ENCODE measurements at regions not wholly inside any gene's neighbourhood (a gene's known extent, or its start where the extent isn't known, plus 50 kb on each side); places are given as distances from the start of the nearest gene placed in this dataset.

GRCh38 chr6:114524081-114524480 is 181.3 kb upstream of the HS3ST5 start:
- H3K9me3 ChIP-seq (ENCODE audit: control insufficient read depth, insufficient read depth, low read depth, low read length) = no peaks in the 10 kb centered on the region
- in situ Hi-C loops (cut with HindIII; ENCODE audit: low pct_unique_long_range_greater_than_20kb, low sequenced_read_pairs) (no loop called here), intact Hi-C loops (cut with micrococcal nuclease; ENCODE audit: unreplicated experiment) (no loop called here)
- H3K27ac ChIP-seq (ENCODE audit: low read length) = no peak overlapping the region
- ChIA-PET CTCF (interaction anchor here (0.6 kb wide), 1 partner anchor 94 kb away, joined by 5 read pairs; no protein-coding TSS in a partner anchor), POLR2A (no interaction called here)
- DNase-seq (ENCODE audit: low read depth, low spot score) (no peak), ATAC-seq (no peak)
- no peaks in the 10 kb centered on the region for H3K4me1 ChIP-seq (ENCODE audit: control insufficient read depth, insufficient read depth, low read length)
- no peaks in the 10 kb centered on the region for H3K36me3 ChIP-seq (ENCODE audit: control insufficient read depth, insufficient read depth, low read length)
- no peaks in the 10 kb centered on the region for H3K27me3 ChIP-seq (ENCODE audit: control insufficient read depth, insufficient read depth, low read length)
- BruUV-seq (replicated peaks) = no TSS peak
- H3K4me3 ChIP-seq (ENCODE audit: low read depth in 2 of 2, low read length in 2 of 2) = no peak overlapping the region
- no peak for TF ChIP-seq POLR2AphosphoS5 (IDR thresholded peaks at IDR 0.05; ENCODE audit: low read depth, low read length)
- TF ChIP-seq TCF7L2 (IDR thresholded peaks at IDR 0.05; ENCODE audit: low read depth, low read length) = no peak

GRCh38 chr6:114523508-114523907 is 180.7 kb upstream of the HS3ST5 start:
- ChIA-PET CTCF (interaction anchor here (0.6 to 0.7 kb wide), 2 partner anchors 11 to 95 kb away, joined by 3 to 5 read pairs; no protein-coding TSS in a partner anchor), POLR2A (no interaction called here)
- TF ChIP-seq SIN3A (IDR thresholded peaks at IDR 0.05; ENCODE audit: borderline replicate concordance, insufficient read depth, low read depth, low read length) (no peak), CTCF (IDR thresholded peaks at IDR 0.05) (no peak), POLR2AphosphoS5 (IDR thresholded peaks at IDR 0.05; ENCODE audit: low read depth, low read length) (no peak), TCF7L2 (IDR thresholded peaks at IDR 0.05; ENCODE audit: low read depth, low read length) (no peak), REST (IDR thresholded peaks at IDR 0.05; ENCODE audit: insufficient read depth in 1 of 2, low read depth in 2 of 2, low read length in 1 of 2) (no peak)
- no peaks in the 10 kb centered on the region for H3K9me3 ChIP-seq (ENCODE audit: control insufficient read depth, insufficient read depth, low read depth, low read length)
- intact Hi-C loops (cut with micrococcal nuclease; ENCODE audit: unreplicated experiment) = no loop called here
- no peak for DNase-seq (ENCODE audit: low read depth, low spot score)
- no peaks in the 10 kb centered on the region for H3K27me3 ChIP-seq (ENCODE audit: control insufficient read depth, insufficient read depth, low read length)
- no TSS peak for BruUV-seq (replicated peaks)
- no peaks in the 10 kb centered on the region for H3K36me3 ChIP-seq (ENCODE audit: control insufficient read depth, insufficient read depth, low read length)
- ATAC-seq = no peak
- no peaks in the 10 kb centered on the region for H3K4me1 ChIP-seq (ENCODE audit: control insufficient read depth, insufficient read depth, low read length)
- H3K4me3 ChIP-seq (ENCODE audit: low read depth in 2 of 2, low read length in 2 of 2) = no peak overlapping the region
- in situ Hi-C loops (cut with HindIII; ENCODE audit: low pct_unique_long_range_greater_than_20kb, low sequenced_read_pairs) = no loop called here
- no peak overlapping the region for H3K27ac ChIP-seq (ENCODE audit: low read length)

GRCh38 chr6:114521926-114522325 is 179.1 kb upstream of the HS3ST5 start:
- CTCF ChIA-PET = no interaction called here
- in situ Hi-C loops (cut with HindIII; ENCODE audit: low pct_unique_long_range_greater_than_20kb, low sequenced_read_pairs) = no loop called here
- DNase-seq (ENCODE audit: low read depth, low spot score) = no peak
- no TSS peak for BruUV-seq (replicated peaks)
- H3K4me3 ChIP-seq (ENCODE audit: low read depth in 2 of 2, low read length in 2 of 2) = no peak overlapping the region
- ATAC-seq = no peak
- no peaks in the 10 kb centered on the region for H3K9me3 ChIP-seq (ENCODE audit: control insufficient read depth, insufficient read depth, low read depth, low read length)
- POLR2A ChIA-PET = no interaction called here
- no peaks in the 10 kb centered on the region for H3K4me1 ChIP-seq (ENCODE audit: control insufficient read depth, insufficient read depth, low read length)
- no peak overlapping the region for H3K27ac ChIP-seq (ENCODE audit: low read length)
- H3K36me3 ChIP-seq (ENCODE audit: control insufficient read depth, insufficient read depth, low read length) = no peaks in the 10 kb centered on the region
- H3K27me3 ChIP-seq (ENCODE audit: control insufficient read depth, insufficient read depth, low read length) = no peaks in the 10 kb centered on the region
- intact Hi-C loops (cut with micrococcal nuclease; ENCODE audit: unreplicated experiment) = no loop called here
- TF ChIP-seq TCF7L2 (IDR thresholded peaks at IDR 0.05; ENCODE audit: low read depth, low read length) (no peak), REST (IDR thresholded peaks at IDR 0.05; ENCODE audit: insufficient read depth in 1 of 2, low read depth in 2 of 2, low read length in 1 of 2) (no peak), CTCF (IDR thresholded peaks at IDR 0.05) (no peak)
